GM23248 (cell line): ENCODE measurements at regions not wholly inside any gene's neighbourhood (a gene's known extent, or its start where the extent isn't known, plus 50 kb on each side); places are given as distances from the start of the nearest gene placed in this dataset.

Source experiments
- EZH2 ChIP-seq: fragments of 200-600 bp; sonication (generic); IDR thresholded peaks from 2 replicates; pipeline ENCODE4 v1.6.1; 2018; ENCODE audit warnings: antibody characterized with exemption, mild to moderate bottlenecking; ENCODE audit not compliant: insufficient read depth, poor library complexity, severe bottlenecking
- EZH2phosphoT487 ChIP-seq: fragments of 200-600 bp; sonication (generic); IDR thresholded peaks from 2 replicates; pipeline ENCODE4 v1.6.1; 2018; ENCODE audit warnings: antibody characterized with exemption, moderate library complexity, mild to moderate bottlenecking, low read depth; ENCODE audit not compliant: insufficient read depth

DNA sequence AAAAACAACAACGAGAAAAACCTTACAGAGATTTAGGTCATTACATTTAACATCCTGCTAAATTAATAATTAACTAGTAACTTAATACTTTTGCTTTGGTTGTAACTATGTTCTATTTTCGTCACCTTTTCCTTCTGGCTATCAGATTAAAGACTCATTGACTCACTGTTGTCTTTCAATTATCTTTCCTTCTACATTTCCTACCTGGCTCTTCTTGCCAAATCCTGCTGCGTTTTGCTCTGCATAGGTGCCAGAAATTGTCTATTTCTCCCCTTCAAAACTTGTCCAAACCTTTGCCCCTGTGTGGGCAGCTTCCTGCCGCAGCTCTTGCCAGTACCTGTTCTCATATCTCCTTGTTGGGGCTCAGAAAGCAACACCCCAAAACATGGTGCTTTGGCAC is 235.5 kb upstream of the ZNF608 start:
- TF ChIP-seq EZH2 (no peak), EZH2phosphoT487 (no peak)
